ENCODE measurements at regions not wholly inside any gene's neighbourhood (a gene's known extent, or its start where the extent isn't known, plus 50 kb on each side); places are given as distances from the start of the nearest gene placed in this dataset.
"Not testable (repeated sequence)": the region's sequence is repeated elsewhere in the genome, so short reads cannot be mapped to it uniquely, and the experiment has no call there.

- Mint-ChIP-seq H3K36me3 (no peaks in the 10 kb centered on the region), H3K27me3 (ENCODE audit: low read depth in 3 of 3) (no peaks in the 10 kb centered on the region), H3K4me3 (no peak overlapping the region), H3K9me3 (peaks cover 8 to 37% (median 14%) of the 10 kb centered on the region in 6 donors), H3K27ac (no peak overlapping the region), H3K4me1 (no peaks in the 10 kb centered on the region)
- no peak for DNase-seq
Measured at GRCh38 chr12:38431921-38432320, 115.3 kb downstream of the ALG10B start.

GRCh38 chr12:38441871-38442281, 125.3 kb downstream of the ALG10B start:
- H3K27me3 Mint-ChIP-seq (ENCODE audit: low read depth in 3 of 3); DNase-seq; H3K4me3 Mint-ChIP-seq; H3K36me3 Mint-ChIP-seq; H3K4me1 Mint-ChIP-seq; H3K27ac Mint-ChIP-seq: not testable (repeated sequence)
- H3K9me3 Mint-ChIP-seq = peaks cover 14 to 36% (median 24%) of the 10 kb centered on the region in 6 donors

GRCh38 chr12:38445040-38445439, 128.5 kb downstream of the ALG10B start:
- Mint-ChIP-seq H3K4me3 (no peak overlapping the region), H3K27me3 (ENCODE audit: low read depth in 3 of 3) (peaks cover 0 to 4% (median 0%) of the 10 kb centered on the region in 3 donors), H3K4me1 (no peaks in the 10 kb centered on the region), H3K9me3 (peaks cover 15 to 45% (median 24%) of the 10 kb centered on the region in 6 donors), H3K27ac (no peak overlapping the region), H3K36me3 (no peaks in the 10 kb centered on the region)
- DNase-seq = no peak

- H3K4me1 Mint-ChIP-seq = no peaks in the 10 kb centered on the region
- peaks cover 0 to 6% (median 0%) of the 10 kb centered on the region in 3 donors for H3K27me3 Mint-ChIP-seq (ENCODE audit: low read depth in 3 of 3)
- peaks cover 15 to 40% (median 23%) of the 10 kb centered on the region in 6 donors for H3K9me3 Mint-ChIP-seq
- H3K4me3 Mint-ChIP-seq = no peak overlapping the region
- H3K36me3 Mint-ChIP-seq = no peaks in the 10 kb centered on the region
- DNase-seq = no peak
- H3K27ac Mint-ChIP-seq = no peak overlapping the region
Measured at GRCh38 chr12:38448991-38449390, 132.4 kb downstream of the ALG10B start.

- no peak for DNase-seq
- Mint-ChIP-seq H3K4me1 (no peaks in the 10 kb centered on the region), H3K9me3 (peaks cover 5 to 42% (median 14%) of the 10 kb centered on the region in 6 donors), H3K27me3 (ENCODE audit: low read depth in 3 of 3) (no peaks in the 10 kb centered on the region), H3K27ac (no peak overlapping the region), H3K36me3 (no peaks in the 10 kb centered on the region), H3K4me3 (no peak overlapping the region)
Measured at GRCh38 chr12:38456537-38457120, 140.1 kb downstream of the ALG10B start.

- no peaks in the 10 kb centered on the region for H3K27me3 Mint-ChIP-seq (ENCODE audit: low read depth in 3 of 3)
- no peak overlapping the region for H3K27ac Mint-ChIP-seq
- no peaks in the 10 kb centered on the region for H3K4me1 Mint-ChIP-seq
- no peak for DNase-seq
- H3K4me3 Mint-ChIP-seq = no peak overlapping the region
- no peaks in the 10 kb centered on the region for H3K36me3 Mint-ChIP-seq
- peaks cover 0 to 15% (median 6%) of the 10 kb centered on the region in 6 donors for H3K9me3 Mint-ChIP-seq
Measured at GRCh38 chr12:38465020-38465419, 148.4 kb downstream of the ALG10B start.

- no peak for DNase-seq
- no peaks in the 10 kb centered on the region for H3K36me3 Mint-ChIP-seq
- H3K4me3 Mint-ChIP-seq = no peak overlapping the region
- H3K27me3 Mint-ChIP-seq (ENCODE audit: low read depth in 3 of 3) = no peaks in the 10 kb centered on the region
- peaks cover 3 to 22% (median 14%) of the 10 kb centered on the region in 6 donors for H3K9me3 Mint-ChIP-seq
- no peak overlapping the region for H3K27ac Mint-ChIP-seq
- no peaks in the 10 kb centered on the region for H3K4me1 Mint-ChIP-seq
Measured at GRCh38 chr12:38469715-38470114, 153.1 kb downstream of the ALG10B start.

GRCh38 chr12:38477340-38478090, 160.9 kb downstream of the ALG10B start:
- DNase-seq = no peak
- Mint-ChIP-seq H3K9me3 (peaks cover 6 to 29% (median 13%) of the 10 kb centered on the region in 6 donors), H3K4me1 (no peaks in the 10 kb centered on the region), H3K27me3 (ENCODE audit: low read depth in 3 of 3) (peaks cover 0 to 3% (median 0%) of the 10 kb centered on the region in 3 donors), H3K4me3 (no peak overlapping the region), H3K27ac (no peak overlapping the region), H3K36me3 (no peaks in the 10 kb centered on the region)

- no peaks in the 10 kb centered on the region for H3K36me3 Mint-ChIP-seq
- peaks cover 1 to 21% (median 7%) of the 10 kb centered on the region in 6 donors for H3K9me3 Mint-ChIP-seq
Measured at GRCh38 chr12:38480594-38480993, 164.0 kb downstream of the ALG10B start.

GRCh38 chr12:38484821-38485449, 168.4 kb downstream of the ALG10B start:
- no peaks in the 10 kb centered on the region for H3K36me3 Mint-ChIP-seq
- H3K4me3 Mint-ChIP-seq = no peak overlapping the region
- peaks cover 2 to 25% (median 14%) of the 10 kb centered on the region in 6 donors for H3K9me3 Mint-ChIP-seq
- H3K4me1 Mint-ChIP-seq = no peaks in the 10 kb centered on the region
- H3K27ac Mint-ChIP-seq = no peak overlapping the region
- H3K27me3 Mint-ChIP-seq (ENCODE audit: low read depth in 3 of 3) = peaks cover 0 to 2% (median 0%) of the 10 kb centered on the region in 3 donors
- DNase-seq = no peak

More at GRCh38 chr12:38480594-38480993, 164.0 kb downstream of the ALG10B start:
- DNase-seq = no peak
- Mint-ChIP-seq H3K27me3 (ENCODE audit: low read depth in 3 of 3) (peaks cover 0 to 3% (median 0%) of the 10 kb centered on the region in 3 donors), H3K4me3 (no peak overlapping the region), H3K4me1 (no peaks in the 10 kb centered on the region), H3K27ac (no peak overlapping the region)

- peaks cover 0 to 2% (median 0%) of the 10 kb centered on the region in 3 donors for H3K27me3 Mint-ChIP-seq (ENCODE audit: low read depth in 3 of 3)
- H3K36me3 Mint-ChIP-seq = no peaks in the 10 kb centered on the region
- no peaks in the 10 kb centered on the region for H3K4me1 Mint-ChIP-seq
Measured at GRCh38 chr12:38488866-38489265, 172.3 kb downstream of the ALG10B start.

GRCh38 chr12:38490073-38490472, 173.5 kb downstream of the ALG10B start:
- Mint-ChIP-seq H3K9me3 (peaks cover 0 to 22% (median 16%) of the 10 kb centered on the region in 6 donors), H3K36me3 (no peaks in the 10 kb centered on the region), H3K27me3 (ENCODE audit: low read depth in 3 of 3) (peaks cover 0 to 2% (median 0%) of the 10 kb centered on the region in 3 donors), H3K27ac (no peak overlapping the region), H3K4me1 (no peaks in the 10 kb centered on the region), H3K4me3 (no peak overlapping the region)
- no peak for DNase-seq

More at GRCh38 chr12:38488866-38489265, 172.3 kb downstream of the ALG10B start:
- Mint-ChIP-seq H3K9me3 (peaks cover 0 to 23% (median 16%) of the 10 kb centered on the region in 6 donors), H3K4me3 (no peak overlapping the region), H3K27ac (no peak overlapping the region)
- DNase-seq = no peak

- Mint-ChIP-seq H3K4me1 (no peaks in the 10 kb centered on the region), H3K9me3 (peaks cover 0 to 22% (median 16%) of the 10 kb centered on the region in 6 donors), H3K4me3 (no peak overlapping the region), H3K27me3 (ENCODE audit: low read depth in 3 of 3) (peaks cover 0 to 2% (median 0%) of the 10 kb centered on the region in 3 donors), H3K36me3 (no peaks in the 10 kb centered on the region), H3K27ac (no peak overlapping the region)
- DNase-seq = no peak
Measured at GRCh38 chr12:38490941-38491340, 174.4 kb downstream of the ALG10B start.

- Mint-ChIP-seq H3K27me3 (ENCODE audit: low read depth in 3 of 3) (peaks cover 0 to 1% (median 0%) of the 10 kb centered on the region in 3 donors), H3K4me3 (no peak overlapping the region), H3K27ac (no peak overlapping the region), H3K9me3 (peaks cover 5 to 26% (median 15%) of the 10 kb centered on the region in 6 donors), H3K4me1 (no peaks in the 10 kb centered on the region), H3K36me3 (no peaks in the 10 kb centered on the region)
- no peak for DNase-seq
Measured at GRCh38 chr12:38501481-38501880, 184.9 kb downstream of the ALG10B start.
